ENCODE measurements at regions not wholly inside any gene's neighbourhood (a gene's known extent, or its start where the extent isn't known, plus 50 kb on each side); places are given as distances from the start of the nearest gene placed in this dataset.

DNA sequence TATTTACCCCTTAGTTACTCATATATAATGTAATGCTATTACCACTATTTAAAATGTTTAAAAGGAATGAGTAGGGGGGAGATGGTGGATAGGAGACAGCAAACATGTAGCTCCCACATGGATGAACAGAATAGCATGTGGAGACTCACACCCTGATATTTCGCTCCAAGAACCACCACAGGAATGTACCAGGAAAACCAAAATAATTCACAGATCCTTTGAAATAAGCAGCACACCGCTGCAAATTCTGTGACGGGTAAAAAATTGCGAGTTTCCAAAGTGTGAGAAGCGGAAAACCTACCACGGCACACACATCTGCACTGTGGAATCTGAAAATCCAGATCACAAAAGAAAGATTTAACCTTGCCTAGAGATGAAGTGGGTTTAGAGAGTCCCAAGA, 428.2 kb downstream of the TLL1 start:
- no peak overlapping the region for H3K27ac ChIP-seq
- no peaks in the 10 kb centered on the region for H3K9me3 ChIP-seq
- DNase-seq (ENCODE audit: low spot score in 2 of 2) = no peak
- no peaks in the 10 kb centered on the region for H3K4me1 ChIP-seq
- intact Hi-C loops (cut with DNase I) = no loop called here
- no peaks in the 10 kb centered on the region for H3K36me3 ChIP-seq
- no peak overlapping the region for H3K4me3 ChIP-seq
- TF ChIP-seq CTCF (IDR thresholded peaks at IDR 0.05) = no peak
- H3K27me3 ChIP-seq = no peaks in the 10 kb centered on the region

DNA sequence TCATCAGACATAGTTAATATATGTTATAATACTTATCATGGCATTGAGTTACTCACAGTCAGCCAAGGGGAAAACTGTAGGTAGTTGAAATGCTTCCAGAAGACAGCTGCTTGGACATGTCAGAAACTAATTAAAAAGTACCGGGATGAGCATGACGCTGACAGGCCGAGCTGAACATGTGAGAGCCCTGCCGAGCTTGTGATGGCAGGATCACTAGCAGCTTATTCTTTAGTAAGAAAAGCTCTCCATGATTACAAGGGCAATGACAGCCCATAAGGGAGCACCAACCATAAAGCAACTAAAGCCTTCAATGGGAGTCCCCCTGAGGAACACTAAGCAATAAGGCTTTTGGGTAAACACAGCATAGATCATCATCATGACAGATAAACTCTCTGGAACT, 435.6 kb downstream of the TLL1 start:
- intact Hi-C loops (cut with DNase I) = no loop called here
- no peak for TF ChIP-seq CTCF (IDR thresholded peaks at IDR 0.05)
- Histone ChIP-seq H3K4me1 (no peaks in the 10 kb centered on the region), H3K9me3 (no peaks in the 10 kb centered on the region), H3K4me3 (no peak overlapping the region), H3K27me3 (no peaks in the 10 kb centered on the region), H3K27ac (no peak overlapping the region), H3K36me3 (no peaks in the 10 kb centered on the region)
- no peak for DNase-seq (ENCODE audit: low spot score in 2 of 2)

GRCh38 chr4:166309286-166309685, 436.2 kb downstream of the TLL1 start:
- no peaks in the 10 kb centered on the region for H3K27me3 ChIP-seq
- DNase-seq (ENCODE audit: low spot score in 2 of 2) = no peak
- intact Hi-C loops (cut with DNase I) = no loop called here
- no peaks in the 10 kb centered on the region for H3K4me1 ChIP-seq
- no peak overlapping the region for H3K4me3 ChIP-seq
- H3K36me3 ChIP-seq = no peaks in the 10 kb centered on the region
- no peak overlapping the region for H3K27ac ChIP-seq
- TF ChIP-seq CTCF (IDR thresholded peaks at IDR 0.05) = no peak
- H3K9me3 ChIP-seq = no peaks in the 10 kb centered on the region

DNA sequence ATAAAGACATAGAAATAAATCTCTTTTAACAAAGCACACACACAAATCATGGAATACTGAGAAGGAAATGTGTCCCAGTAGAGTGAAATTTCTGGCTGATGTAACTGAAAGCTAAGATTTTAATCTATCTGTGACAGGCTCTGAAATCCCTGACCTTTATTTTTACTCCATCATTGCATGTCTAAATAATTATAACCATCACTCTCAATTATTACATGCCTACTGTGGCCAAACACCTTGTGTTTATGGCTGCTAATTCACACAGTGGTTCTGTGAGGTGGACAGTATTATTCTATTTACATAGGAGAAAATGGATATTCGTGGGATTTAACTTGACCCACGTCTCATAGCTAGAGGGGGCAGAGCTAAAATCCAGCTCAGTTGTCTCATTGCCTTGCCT, 438.1 kb downstream of the TLL1 start:
- Histone ChIP-seq H3K36me3 (no peaks in the 10 kb centered on the region), H3K27ac (no peak overlapping the region), H3K27me3 (no peaks in the 10 kb centered on the region), H3K9me3 (no peaks in the 10 kb centered on the region), H3K4me3 (no peak overlapping the region), H3K4me1 (no peaks in the 10 kb centered on the region)
- DNase-seq (ENCODE audit: low spot score in 2 of 2) = no peak
- intact Hi-C loops (cut with DNase I) = no loop called here
- no peak for TF ChIP-seq CTCF (IDR thresholded peaks at IDR 0.05)

- Histone ChIP-seq H3K4me3 (no peak overlapping the region), H3K27ac (no peak overlapping the region), H3K36me3 (no peaks in the 10 kb centered on the region), H3K27me3 (no peaks in the 10 kb centered on the region), H3K4me1 (no peaks in the 10 kb centered on the region), H3K9me3 (no peaks in the 10 kb centered on the region)
- no peak for TF ChIP-seq CTCF (IDR thresholded peaks at IDR 0.05)
- no peak for DNase-seq (ENCODE audit: low spot score in 2 of 2)
- intact Hi-C loops (cut with DNase I) = no loop called here
Observed at GRCh38 chr4:166312166-166312565, 439.1 kb downstream of the TLL1 start.

- intact Hi-C loops (cut with DNase I) = no loop called here
- no peaks in the 10 kb centered on the region for H3K4me1 ChIP-seq
- no peak overlapping the region for H3K4me3 ChIP-seq
- H3K36me3 ChIP-seq = no peaks in the 10 kb centered on the region
- no peak overlapping the region for H3K27ac ChIP-seq
- H3K27me3 ChIP-seq = no peaks in the 10 kb centered on the region
- TF ChIP-seq CTCF (IDR thresholded peaks at IDR 0.05) = no peak
- DNase-seq (ENCODE audit: low spot score in 2 of 2) = no peak
- H3K9me3 ChIP-seq = no peaks in the 10 kb centered on the region
Observed at GRCh38 chr4:166314902-166315301, 441.9 kb downstream of the TLL1 start.

Measured in ascending aorta (tissue), 2 donors.